ENCODE measurements at regions not wholly inside any gene's neighbourhood (a gene's known extent, or its start where the extent isn't known, plus 50 kb on each side); places are given as distances from the start of the nearest gene placed in this dataset.
"Not testable (repeated sequence)": the region's sequence is repeated elsewhere in the genome, so short reads cannot be mapped to it uniquely, and the experiment has no call there.

GRCh38 chr21:33968995-33969348 lies 53.4 kb upstream of the ATP5PO start:
- Mint-ChIP-seq H3K4me1 (peaks cover 12% of the 10 kb centered on the region), H3K9me3 (peaks cover 4% of the 10 kb centered on the region), H3K4me3 (no peak overlapping the region), H3K27me3 (no peaks in the 10 kb centered on the region), H3K27ac (no peak overlapping the region), H3K36me3 (peaks cover 21% of the 10 kb centered on the region)
- no peak for DNase-seq

DNA sequence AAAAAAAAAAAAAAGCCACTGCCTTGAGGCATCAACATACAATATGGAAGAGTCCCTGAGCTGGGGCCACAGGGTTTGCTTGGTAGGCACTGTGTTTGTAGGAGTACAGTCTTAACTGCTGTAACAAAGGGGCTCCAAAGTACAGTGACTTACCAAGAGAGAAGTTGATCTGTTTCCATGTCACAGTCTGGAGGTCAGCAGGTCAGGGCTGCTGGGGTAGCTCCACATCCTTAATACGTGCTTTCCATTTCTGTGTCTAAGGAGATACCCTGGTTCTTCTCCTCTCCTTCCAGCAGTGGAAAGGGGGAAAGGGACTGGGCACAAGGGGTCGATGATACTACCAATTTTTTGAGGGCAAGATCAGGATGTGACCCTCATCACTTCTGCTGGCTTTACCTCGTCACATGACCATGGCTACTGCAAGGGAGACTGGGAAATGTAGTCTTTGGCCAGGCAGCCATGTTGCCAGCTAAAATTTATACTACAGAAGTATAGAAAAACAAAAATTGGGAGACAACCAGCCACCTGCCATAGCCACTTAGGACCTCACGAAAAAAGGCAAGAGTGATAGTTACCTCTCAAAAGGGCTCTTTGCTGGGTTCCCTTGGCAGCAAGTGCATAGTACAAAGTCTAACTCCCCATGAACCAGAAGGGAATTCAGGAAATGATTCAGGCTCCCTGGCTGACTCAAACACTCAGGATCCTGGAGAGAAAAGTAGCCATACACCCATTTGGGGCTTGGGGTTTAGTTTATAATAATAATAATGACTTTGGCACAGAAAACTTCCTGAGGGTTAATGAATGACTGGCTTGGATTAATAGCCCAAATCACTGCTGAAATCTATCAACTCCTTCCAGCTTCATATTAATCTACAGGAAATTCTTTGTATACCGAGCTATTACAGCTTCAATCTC lies 52.7 kb upstream of the ATP5PO start:
- Mint-ChIP-seq H3K27ac (peak overlapping the region; percentile 66), H3K36me3 (peaks cover 22% of the 10 kb centered on the region), H3K9me3 (peaks cover 4% of the 10 kb centered on the region), H3K4me3 (no peak overlapping the region), H3K27me3 (no peaks in the 10 kb centered on the region), H3K4me1 (peaks cover 11% of the 10 kb centered on the region)
- DNase-seq, result no peak

- H3K4me1 Mint-ChIP-seq, result peaks cover 6% of the 10 kb centered on the region
- H3K36me3 Mint-ChIP-seq, result peaks cover 31% of the 10 kb centered on the region
- no peak overlapping the region for H3K27ac Mint-ChIP-seq
- no peak overlapping the region for H3K4me3 Mint-ChIP-seq
- no peaks in the 10 kb centered on the region for H3K27me3 Mint-ChIP-seq
- no peak for DNase-seq
- peaks cover 4% of the 10 kb centered on the region for H3K9me3 Mint-ChIP-seq
Measured at GRCh38 chr21:33967086-33967571, 51.5 kb upstream of the ATP5PO start.

GRCh38 chr21:33966324-33966949 lies 50.8 kb upstream of the ATP5PO start:
- Mint-ChIP-seq H3K36me3 (peaks cover 34% of the 10 kb centered on the region), H3K4me3 (no peak overlapping the region), H3K27me3 (no peaks in the 10 kb centered on the region), H3K27ac (no peak overlapping the region), H3K9me3 (peaks cover 4% of the 10 kb centered on the region), H3K4me1 (peaks cover 6% of the 10 kb centered on the region)
- no peak for DNase-seq

- H3K4me1 Mint-ChIP-seq, H3K9me3 Mint-ChIP-seq, H3K4me3 Mint-ChIP-seq, DNase-seq, H3K27ac Mint-ChIP-seq, H3K27me3 Mint-ChIP-seq: not testable (repeated sequence)
- H3K36me3 Mint-ChIP-seq, result peaks cover 34% of the 10 kb centered on the region
Measured at GRCh38 chr21:33965662-33966061, 50.1 kb upstream of the ATP5PO start.
